ENCODE measurements at regions not wholly inside any gene's neighbourhood (a gene's known extent, or its start where the extent isn't known, plus 50 kb on each side); places are given as distances from the start of the nearest gene placed in this dataset.
"Not testable (repeated sequence)": the region's sequence is repeated elsewhere in the genome, so short reads cannot be mapped to it uniquely, and the experiment has no call there.

GRCh38 chr4:43619219-43619618 lies 726.7 kb downstream of the GRXCR1 start:
- no peak overlapping the region for H3K27ac ChIP-seq
- TF ChIP-seq CTCF (IDR thresholded peaks at IDR 0.05) (no peak), POLR2AphosphoS5 (IDR thresholded peaks at IDR 0.05) (no peak), POLR2A (IDR thresholded peaks at IDR 0.05) (no peak), EP300 (IDR thresholded peaks at IDR 0.05) (no peak)
- H3K36me3 ChIP-seq = no peaks in the 10 kb centered on the region
- H3K27me3 ChIP-seq = no peaks in the 10 kb centered on the region
- H3K4me1 ChIP-seq = no peaks in the 10 kb centered on the region
- H3K9me3 ChIP-seq = no peaks in the 10 kb centered on the region
- no peak overlapping the region for H3K4me3 ChIP-seq
- ATAC-seq (ENCODE audit: low FRiP score in 2 of 2) (no peak), DNase-seq (no peak)

GRCh38 chr4:43637893-43638292 lies 745.4 kb downstream of the GRXCR1 start:
- H3K4me1 ChIP-seq; H3K4me3 ChIP-seq; H3K27ac ChIP-seq; ATAC-seq (ENCODE audit: low FRiP score in 2 of 2); H3K27me3 ChIP-seq; DNase-seq; H3K36me3 ChIP-seq; H3K9me3 ChIP-seq: not testable (repeated sequence)
- 82 to 96% methylated on average over 4 of the region's 4 CpGs for WGBS, 2 donors

- no peak for ATAC-seq (ENCODE audit: low FRiP score in 2 of 2)
- H3K4me3 ChIP-seq = no peak overlapping the region
- no peaks in the 10 kb centered on the region for H3K27me3 ChIP-seq
- WGBS, 2 donors = 55 to 68% methylated on average over 1 of the region's 1 CpG
- no peak for TF ChIP-seq CTCF (IDR thresholded peaks at IDR 0.05)
- no peak for TF ChIP-seq EP300 (IDR thresholded peaks at IDR 0.05)
- no peak for TF ChIP-seq POLR2A (IDR thresholded peaks at IDR 0.05)
- no peak for TF ChIP-seq POLR2AphosphoS5 (IDR thresholded peaks at IDR 0.05)
- no peak for DNase-seq
- H3K36me3 ChIP-seq = no peaks in the 10 kb centered on the region
- no peaks in the 10 kb centered on the region for H3K4me1 ChIP-seq
- H3K9me3 ChIP-seq = peaks cover 0 to 5% (median 0%) of the 10 kb centered on the region in 4 donors
- H3K27ac ChIP-seq = no peak overlapping the region
Observed at GRCh38 chr4:43651991-43652390, 759.5 kb downstream of the GRXCR1 start.

- H3K27ac ChIP-seq; H3K36me3 ChIP-seq; H3K9me3 ChIP-seq; H3K4me1 ChIP-seq; H3K27me3 ChIP-seq; ATAC-seq (ENCODE audit: low FRiP score in 2 of 2); DNase-seq; H3K4me3 ChIP-seq: not testable (repeated sequence)
- WGBS, 2 donors = 73 to 90% methylated on average over 2 of the region's 2 CpGs
Observed at GRCh38 chr4:43659547-43659946, 767.0 kb downstream of the GRXCR1 start.

- not testable (repeated sequence) for H3K9me3 ChIP-seq; H3K4me3 ChIP-seq; ATAC-seq (ENCODE audit: low FRiP score in 2 of 2); H3K27ac ChIP-seq; H3K36me3 ChIP-seq; H3K27me3 ChIP-seq; H3K4me1 ChIP-seq
- peak in 1 of 2 donors; percentile 58 for DNase-seq
- WGBS, 2 donors = 89% methylated on average over 17 of the region's 23 CpGs; no CpG with 5 or more reads in 1 of the 2 donors
Observed at GRCh38 chr4:43672265-43672885, 776.2 kb downstream of the KCTD8 start.

- DNase-seq (no peak), ATAC-seq (ENCODE audit: low FRiP score in 2 of 2) (no peak)
- Histone ChIP-seq H3K27me3 (no peaks in the 10 kb centered on the region), H3K4me1 (no peaks in the 10 kb centered on the region), H3K4me3 (no peak overlapping the region), H3K27ac (no peak overlapping the region), H3K9me3 (no peaks in the 10 kb centered on the region), H3K36me3 (no peaks in the 10 kb centered on the region)
- 68 to 76% methylated on average over 1 of the region's 1 CpG for WGBS, 2 donors
- TF ChIP-seq CTCF (IDR thresholded peaks at IDR 0.05) (no peak), POLR2A (IDR thresholded peaks at IDR 0.05) (no peak), POLR2AphosphoS5 (IDR thresholded peaks at IDR 0.05) (no peak), EP300 (IDR thresholded peaks at IDR 0.05) (no peak)
Observed at GRCh38 chr4:43680421-43680820, 768.2 kb downstream of the KCTD8 start.
